Uterus (tissue), 3 donors: ENCODE measurements at regions not wholly inside any gene's neighbourhood (a gene's known extent, or its start where the extent isn't known, plus 50 kb on each side); places are given as distances from the start of the nearest gene placed in this dataset.

ENCODE experiments used
- DNase-seq, 2 donors: peaks; one replicate each; pipeline ENCODE4 v3.0.0-alpha.2; 2019 to 2020
- H3K27ac ChIP-seq, 2 donors: fragments of 200-600 bp; sonication (generic); 1 replicate in 1 of 2; 2 replicates in 1 of 2; pipeline ENCODE4 v1.5.1; 2016 to 2018
- H3K27me3 ChIP-seq, 2 donors: fragments of 200-600 bp; sonication (generic); one replicate each; pipeline ENCODE4 v1.5.1; 2018 to 2019; ENCODE audit warnings: control low read depth in 1 of 2
- H3K36me3 ChIP-seq, 2 donors: fragments of 200-600 bp; sonication (generic); one replicate each; pipeline ENCODE4 v1.5.1; 2019; ENCODE audit warnings: control low read depth in 1 of 2
- H3K4me1 ChIP-seq, 2 donors: fragments of 200-600 bp; sonication (generic); one replicate each; pipeline ENCODE4 v1.5.1; 2018 to 2019; ENCODE audit warnings: control low read depth in 1 of 2
- H3K4me3 ChIP-seq, 2 donors: fragments of 200-600 bp; sonication (generic); 1 replicate in 1 of 2; 2 replicates in 1 of 2; pipeline ENCODE4 v1.5.1; 2018 to 2019; ENCODE audit warnings: mild to moderate bottlenecking in 1 of 2
- H3K9me3 ChIP-seq, 2 donors: fragments of 200-600 bp; sonication (generic); one replicate each; pipeline ENCODE4 v1.5.1; 2019; ENCODE audit warnings: control low read depth in 1 of 2
- CTCF ChIP-seq, 4 experiments: fragments of 200-600 bp in 2 of 4; fragments of 450-650 bp in 2 of 4; sonication (generic) in 2 of 4; IDR thresholded peaks; one replicate each; pipeline ENCODE4 v1.5.1; 2016 to 2019; ENCODE audit warnings: antibody characterized with exemption in 4 of 4, mild to moderate bottlenecking in 2 of 4, moderate library complexity in 1 of 4
- POLR2A ChIP-seq, 2 donors: fragments of 450-650 bp; IDR thresholded peaks; one replicate each; pipeline ENCODE4 v1.6.1; 2016; ENCODE audit warnings: antibody characterized with exemption in 2 of 2, mild to moderate bottlenecking in 1 of 2, moderate library complexity in 1 of 2
- intact Hi-C: fragments of 100-400 bp; cut with DNase I; formaldehyde crosslinking; loops from one replicate; pipeline ENCODE4 v1.15.1; 2023; ENCODE audit warnings: low total_unique reads
- donor health status: DM: yes; HTN: yes; CAD: no.

- intact Hi-C loops: no loop called here
- TF ChIP-seq CTCF (IDR thresholded peaks at IDR 0.05) (no peak), POLR2A (IDR thresholded peaks at IDR 0.05) (no peak)
- no peaks in the 10 kb centered on the region for H3K9me3 ChIP-seq
- H3K27ac ChIP-seq: no peak overlapping the region
- no peak for DNase-seq
- H3K27me3 ChIP-seq: no peaks in the 10 kb centered on the region
- no peaks in the 10 kb centered on the region for H3K4me1 ChIP-seq
- no peaks in the 10 kb centered on the region for H3K36me3 ChIP-seq
- H3K4me3 ChIP-seq: no peak overlapping the region
Observed at GRCh38 chr4:174061026-174061425, 222.4 kb downstream of the FBXO8 start.

- no peak overlapping the region for H3K4me3 ChIP-seq
- H3K27me3 ChIP-seq: no peaks in the 10 kb centered on the region
- no peaks in the 10 kb centered on the region for H3K4me1 ChIP-seq
- no peak for DNase-seq
- H3K27ac ChIP-seq: no peak overlapping the region
- no peaks in the 10 kb centered on the region for H3K9me3 ChIP-seq
- intact Hi-C loops: no loop called here
- no peaks in the 10 kb centered on the region for H3K36me3 ChIP-seq
- TF ChIP-seq POLR2A (IDR thresholded peaks at IDR 0.05): no peak
- no peak for TF ChIP-seq CTCF (IDR thresholded peaks at IDR 0.05)
Observed at GRCh38 chr4:174058846-174059245, 224.6 kb downstream of the FBXO8 start.

- H3K27ac ChIP-seq: no peak overlapping the region
- intact Hi-C loops: no loop called here
- no peak for DNase-seq
- H3K9me3 ChIP-seq: no peaks in the 10 kb centered on the region
- TF ChIP-seq CTCF (IDR thresholded peaks at IDR 0.05): no peak
- H3K4me1 ChIP-seq: no peaks in the 10 kb centered on the region
- no peaks in the 10 kb centered on the region for H3K27me3 ChIP-seq
- no peak overlapping the region for H3K4me3 ChIP-seq
- no peaks in the 10 kb centered on the region for H3K36me3 ChIP-seq
Observed at GRCh38 chr4:174056959-174057358, 226.5 kb downstream of the FBXO8 start.

- Histone ChIP-seq H3K27me3 (no peaks in the 10 kb centered on the region), H3K36me3 (no peaks in the 10 kb centered on the region), H3K4me1 (no peaks in the 10 kb centered on the region), H3K27ac (no peak overlapping the region), H3K9me3 (no peaks in the 10 kb centered on the region), H3K4me3 (no peak overlapping the region)
- TF ChIP-seq CTCF (IDR thresholded peaks at IDR 0.05) (no peak), POLR2A (IDR thresholded peaks at IDR 0.05) (no peak)
- intact Hi-C loops: no loop called here
- no peak for DNase-seq
Observed at GRCh38 chr4:174055344-174055743, 228.1 kb downstream of the FBXO8 start.

GRCh38 chr4:174053895-174054294, 229.6 kb downstream of the FBXO8 start:
- Histone ChIP-seq H3K36me3 (no peaks in the 10 kb centered on the region), H3K4me1 (no peaks in the 10 kb centered on the region), H3K27ac (no peak overlapping the region), H3K27me3 (no peaks in the 10 kb centered on the region), H3K4me3 (no peak overlapping the region), H3K9me3 (no peaks in the 10 kb centered on the region)
- intact Hi-C loops: no loop called here
- TF ChIP-seq CTCF (IDR thresholded peaks at IDR 0.05): no peak
- TF ChIP-seq POLR2A (IDR thresholded peaks at IDR 0.05): no peak
- DNase-seq: no peak
